Immature natural killer cell (primary cell): ENCODE measurements at regions not wholly inside any gene's neighbourhood (a gene's known extent, or its start where the extent isn't known, plus 50 kb on each side); places are given as distances from the start of the nearest gene placed in this dataset.
"Not testable (repeated sequence)": the region's sequence is repeated elsewhere in the genome, so short reads cannot be mapped to it uniquely, and the experiment has no call there.

ENCODE experiments used
- DNase-seq, 3 donors: peaks; one replicate each; pipeline ENCODE4 v3.0.0; 2022; ENCODE audit warnings: mixed read lengths in 1 of 3
- H3K27ac Mint-ChIP-seq, 6 donors: one replicate each; pipeline ENCODE4 v1.8.0; 2020; ENCODE audit warnings: mixed read lengths in 6 of 6, mild to moderate bottlenecking in 5 of 6, inconsistent platforms in 4 of 6, moderate library complexity in 3 of 6
- H3K27me3 Mint-ChIP-seq, 3 donors: one replicate each; pipeline ENCODE4 v1.8.0; 2020 to 2021; ENCODE audit warnings: low read depth in 3 of 3, mild to moderate bottlenecking in 3 of 3, mixed read lengths in 3 of 3, moderate library complexity in 3 of 3, inconsistent platforms in 1 of 3
- H3K36me3 Mint-ChIP-seq, 3 donors: one replicate each; pipeline ENCODE4 v1.8.0; 2020; ENCODE audit warnings: mixed read lengths in 3 of 3, inconsistent platforms in 2 of 3, mild to moderate bottlenecking in 2 of 3
- H3K4me1 Mint-ChIP-seq, 2 donors: one replicate each; pipeline ENCODE4 v1.8.0; 2020; ENCODE audit warnings: inconsistent platforms in 2 of 2, mild to moderate bottlenecking in 2 of 2, mixed read lengths in 2 of 2, moderate library complexity in 1 of 2
- H3K4me3 Mint-ChIP-seq, 5 donors: one replicate each; pipeline ENCODE4 v1.8.0; 2020; ENCODE audit warnings: mild to moderate bottlenecking in 5 of 5, mixed read lengths in 5 of 5, inconsistent platforms in 3 of 5, moderate library complexity in 3 of 5
- H3K9me3 Mint-ChIP-seq, 6 donors: one replicate each; pipeline ENCODE4 v1.8.0; 2020; ENCODE audit warnings: mild to moderate bottlenecking in 6 of 6, mixed read lengths in 6 of 6, inconsistent platforms in 4 of 6, moderate library complexity in 3 of 6

DNA sequence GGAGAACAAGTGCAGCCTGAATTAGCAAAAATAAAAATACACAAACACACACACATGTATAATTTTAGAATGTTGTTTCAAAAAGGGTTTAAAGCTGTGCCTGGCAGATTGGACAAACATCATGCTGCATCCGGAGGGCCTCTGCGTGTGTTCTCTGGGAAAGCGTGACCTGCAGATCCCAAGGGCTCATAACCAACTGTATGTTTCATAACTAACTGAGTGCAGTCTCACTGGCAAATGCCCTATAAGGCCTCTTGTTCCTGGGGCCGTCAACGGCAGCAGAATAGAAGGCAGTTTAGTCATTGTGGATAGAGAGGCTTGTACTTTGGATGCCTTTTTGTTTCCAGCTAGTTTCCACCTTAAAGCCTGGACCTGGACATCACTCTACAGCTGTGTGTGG, 243.8 kb upstream of the KIAA1217 start:
- H3K27ac Mint-ChIP-seq, result no peak overlapping the region
- H3K4me3 Mint-ChIP-seq, result no peak overlapping the region
- peaks cover 0 to 1% (median 0%) of the 10 kb centered on the region in 3 donors for H3K27me3 Mint-ChIP-seq
- no peak for DNase-seq
- peaks cover 0 to 10% (median 2%) of the 10 kb centered on the region in 6 donors for H3K9me3 Mint-ChIP-seq
- H3K36me3 Mint-ChIP-seq, result no peaks in the 10 kb centered on the region
- no peaks in the 10 kb centered on the region for H3K4me1 Mint-ChIP-seq

DNA sequence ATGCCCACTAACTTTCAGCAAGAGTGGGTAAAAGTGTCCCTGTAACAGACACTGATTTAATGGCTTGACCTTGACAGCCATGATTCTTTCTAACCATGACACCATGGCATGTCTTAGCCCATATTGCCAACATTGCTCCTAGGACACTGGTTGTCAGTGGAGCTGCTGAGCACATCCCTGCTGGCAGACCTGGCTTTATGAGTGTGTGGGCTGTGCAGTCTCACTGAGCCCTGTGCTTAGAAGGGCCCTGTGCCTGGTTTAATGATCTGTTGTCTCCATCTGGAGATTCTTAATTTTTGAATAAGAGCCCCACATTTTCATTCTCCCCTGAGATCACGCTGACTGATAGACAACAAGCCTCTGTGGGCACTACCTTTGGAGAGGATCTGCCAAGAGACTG, 243.1 kb upstream of the KIAA1217 start:
- H3K36me3 Mint-ChIP-seq, result no peaks in the 10 kb centered on the region
- no peak overlapping the region for H3K4me3 Mint-ChIP-seq
- peaks cover 0 to 15% (median 3%) of the 10 kb centered on the region in 6 donors for H3K9me3 Mint-ChIP-seq
- H3K4me1 Mint-ChIP-seq, result no peaks in the 10 kb centered on the region
- no peak for DNase-seq
- H3K27me3 Mint-ChIP-seq, result peaks cover 0 to 2% (median 1%) of the 10 kb centered on the region in 3 donors
- no peak overlapping the region for H3K27ac Mint-ChIP-seq

DNA sequence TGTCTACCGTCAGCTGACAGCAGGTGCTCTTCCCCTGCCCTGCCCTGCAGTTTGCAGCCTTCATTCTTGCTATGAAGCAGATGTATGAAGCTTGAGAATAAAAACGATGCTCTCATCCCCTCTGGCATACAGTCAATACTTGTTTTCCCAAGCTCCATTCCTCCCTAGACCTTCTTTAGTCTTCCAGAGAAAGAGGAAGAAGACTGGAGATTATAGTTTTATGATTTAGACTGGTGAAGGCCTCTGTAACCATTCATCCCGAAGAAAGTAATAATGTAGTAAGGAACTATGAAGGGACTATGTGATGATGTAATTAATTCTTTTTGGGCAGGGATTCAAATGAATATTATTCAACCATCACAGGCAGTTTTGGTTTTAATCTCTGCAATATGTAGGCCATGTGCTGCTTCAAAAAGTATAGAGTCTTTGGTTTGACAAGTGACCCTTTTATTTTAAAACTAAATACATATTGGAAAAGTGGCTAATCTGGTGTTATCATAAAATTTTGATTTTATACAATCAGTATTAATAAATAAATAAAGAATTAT, 242.4 kb upstream of the KIAA1217 start:
- H3K27me3 Mint-ChIP-seq, result peaks cover 0 to 2% (median 1%) of the 10 kb centered on the region in 3 donors
- no peak overlapping the region for H3K4me3 Mint-ChIP-seq
- H3K36me3 Mint-ChIP-seq, result no peaks in the 10 kb centered on the region
- H3K9me3 Mint-ChIP-seq, result peaks cover 0 to 17% (median 7%) of the 10 kb centered on the region in 6 donors
- H3K4me1 Mint-ChIP-seq, result no peaks in the 10 kb centered on the region
- H3K27ac Mint-ChIP-seq, result no peak overlapping the region
- DNase-seq, result no peak

DNA sequence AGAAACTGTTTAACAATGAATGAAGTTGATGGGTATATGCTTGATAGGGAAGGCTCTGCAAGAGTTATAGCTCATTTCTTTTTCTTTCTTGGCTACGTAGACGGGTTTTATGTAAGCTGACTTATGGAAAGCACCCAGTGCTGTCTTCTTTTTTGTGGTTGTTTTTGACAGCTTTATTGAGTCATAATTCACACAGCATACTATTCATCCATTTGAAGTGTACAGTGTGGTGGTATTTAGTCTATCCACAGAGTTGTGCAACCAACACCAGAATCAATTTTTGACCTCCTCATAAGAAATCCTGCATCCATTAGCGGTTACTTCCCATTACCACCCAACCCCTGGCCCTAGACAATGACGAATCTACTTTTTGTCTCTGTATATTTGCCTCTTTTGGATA, 240.6 kb upstream of the KIAA1217 start:
- Mint-ChIP-seq H3K4me1 (no peaks in the 10 kb centered on the region), H3K9me3 (peaks cover 0 to 17% (median 8%) of the 10 kb centered on the region in 6 donors), H3K27ac (no peak overlapping the region), H3K36me3 (no peaks in the 10 kb centered on the region), H3K27me3 (peaks cover 0 to 2% (median 1%) of the 10 kb centered on the region in 3 donors), H3K4me3 (no peak overlapping the region)
- DNase-seq, result no peak

DNA sequence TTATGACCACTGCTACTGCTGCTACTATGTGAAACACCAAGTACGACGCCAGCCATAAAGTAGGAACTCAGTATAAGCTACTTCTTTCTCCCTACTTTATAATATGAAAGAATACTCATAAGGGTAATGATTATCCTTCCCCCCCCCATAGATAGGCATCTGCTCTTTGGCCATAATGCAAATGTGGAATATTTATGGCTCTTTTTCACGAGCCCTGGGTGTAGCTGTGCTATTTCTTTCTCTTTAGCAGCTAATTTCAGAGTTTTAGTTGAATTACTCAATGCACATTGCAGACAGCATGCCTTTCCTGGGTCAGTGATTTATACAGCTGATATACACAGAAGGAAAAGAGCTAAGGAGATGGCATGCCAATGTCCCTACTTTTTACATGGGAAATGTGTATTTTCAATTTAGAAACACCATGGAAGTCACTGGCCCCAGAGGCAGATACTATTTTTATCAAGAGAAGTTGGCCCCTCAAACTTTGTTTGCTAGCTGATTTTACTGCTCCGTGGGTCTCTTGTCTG, 234.1 kb upstream of the KIAA1217 start:
- Mint-ChIP-seq H3K4me3 (no peak overlapping the region), H3K4me1 (no peaks in the 10 kb centered on the region), H3K36me3 (no peaks in the 10 kb centered on the region), H3K27me3 (peaks cover 0 to 2% (median 0%) of the 10 kb centered on the region in 3 donors), H3K27ac (no peak overlapping the region), H3K9me3 (peaks cover 0 to 13% (median 6%) of the 10 kb centered on the region in 6 donors)
- no peak for DNase-seq

DNA sequence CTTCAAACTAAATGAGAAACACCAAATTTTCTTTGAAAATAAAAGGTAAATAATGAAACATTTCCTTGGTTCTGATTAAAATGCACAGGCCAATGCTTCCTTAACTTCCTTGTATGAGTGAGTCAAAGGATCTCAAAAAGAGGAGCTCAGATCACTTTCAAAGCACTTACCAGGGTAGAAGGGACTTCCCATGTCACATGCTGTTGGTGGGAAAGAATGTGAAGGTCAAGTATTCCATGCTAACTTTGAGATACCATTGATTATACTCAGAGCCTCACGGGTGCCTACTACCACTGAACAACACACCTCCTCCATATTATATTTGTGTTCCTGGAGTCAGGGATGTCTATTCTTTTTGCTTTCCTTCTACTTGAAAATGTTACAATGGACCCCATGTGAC, 233.5 kb upstream of the KIAA1217 start:
- no peak overlapping the region for H3K4me3 Mint-ChIP-seq
- H3K36me3 Mint-ChIP-seq, result no peaks in the 10 kb centered on the region
- no peaks in the 10 kb centered on the region for H3K4me1 Mint-ChIP-seq

DNA sequence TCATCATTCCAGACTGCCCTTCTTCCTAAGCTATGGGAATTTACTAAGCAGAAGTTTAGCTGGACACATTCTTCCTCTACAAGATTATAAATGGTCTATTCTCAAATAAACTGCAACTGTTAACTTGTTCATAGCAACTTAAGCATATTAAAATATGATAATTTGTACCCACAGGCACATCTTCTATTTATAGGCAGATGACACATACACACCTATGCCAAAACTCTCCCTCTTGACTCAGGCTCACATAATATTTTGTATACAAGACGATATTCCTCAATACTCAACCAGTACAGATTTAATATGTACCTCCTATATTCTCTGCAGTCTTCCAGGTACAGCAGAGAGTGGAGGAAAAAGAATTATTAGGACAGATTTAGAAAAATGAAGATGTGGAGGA, 232.7 kb upstream of the KIAA1217 start:
- no peak for DNase-seq
- Mint-ChIP-seq H3K9me3 (peaks cover 1 to 14% (median 3%) of the 10 kb centered on the region in 6 donors), H3K4me1 (no peaks in the 10 kb centered on the region), H3K27me3 (peaks cover 0 to 2% (median 2%) of the 10 kb centered on the region in 3 donors), H3K27ac (no peak overlapping the region), H3K4me3 (no peak overlapping the region), H3K36me3 (no peaks in the 10 kb centered on the region)

More for the DNA sequence above, 233.5 kb upstream of the KIAA1217 start:
- H3K27ac Mint-ChIP-seq, result no peak overlapping the region
- peaks cover 0 to 4% (median 2%) of the 10 kb centered on the region in 3 donors for H3K27me3 Mint-ChIP-seq
- H3K9me3 Mint-ChIP-seq, result peaks cover 0 to 13% (median 4%) of the 10 kb centered on the region in 6 donors
- no peak for DNase-seq

DNA sequence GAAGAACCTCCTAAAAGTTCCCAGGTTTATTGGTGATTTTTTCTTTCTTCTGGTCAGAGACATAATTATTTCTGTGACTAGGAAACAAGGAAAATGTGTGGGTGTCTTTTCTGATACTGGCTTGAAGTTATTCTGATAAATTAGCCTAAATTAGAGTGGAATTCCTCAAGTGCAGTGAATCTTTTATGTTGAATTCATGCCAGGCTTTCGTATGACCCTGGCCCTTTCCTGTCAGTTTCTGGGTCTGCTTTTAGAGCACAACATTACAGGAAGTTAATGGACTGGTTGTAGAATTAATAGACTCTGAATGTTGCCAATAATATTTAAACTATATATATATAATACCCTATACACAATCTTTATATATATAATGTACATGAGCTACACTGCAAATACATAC, 230.6 kb upstream of the KIAA1217 start:
- no peak for DNase-seq
- Mint-ChIP-seq H3K36me3 (no peaks in the 10 kb centered on the region), H3K4me3 (no peak overlapping the region), H3K27ac (no peak overlapping the region), H3K9me3 (peaks cover 1 to 15% (median 4%) of the 10 kb centered on the region in 6 donors), H3K27me3 (peaks cover 0 to 2% (median 2%) of the 10 kb centered on the region in 3 donors), H3K4me1 (no peaks in the 10 kb centered on the region)

DNA sequence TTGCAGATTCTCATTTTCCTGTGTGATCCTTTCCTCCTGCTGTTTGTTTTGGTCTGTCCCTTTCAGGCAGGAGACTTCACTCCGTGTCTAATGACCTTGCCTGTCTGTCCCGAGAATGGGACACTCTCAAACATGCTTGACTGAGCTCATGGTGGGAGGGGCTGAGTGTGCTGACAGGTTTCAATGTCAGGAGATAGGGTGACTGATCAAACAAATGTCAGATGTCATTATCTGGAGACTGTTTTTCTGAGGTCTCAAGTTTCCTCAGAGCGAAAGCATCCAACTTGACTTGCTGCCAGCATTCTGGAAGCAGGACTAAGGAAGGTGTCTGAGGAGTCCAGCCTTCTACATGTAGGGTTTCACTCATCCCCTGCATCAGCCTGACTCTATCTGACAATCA, 228.8 kb upstream of the KIAA1217 start:
- no peak overlapping the region for H3K4me3 Mint-ChIP-seq
- H3K36me3 Mint-ChIP-seq, result no peaks in the 10 kb centered on the region
- H3K27me3 Mint-ChIP-seq, result peaks cover 0 to 2% (median 2%) of the 10 kb centered on the region in 3 donors
- no peak for DNase-seq
- H3K4me1 Mint-ChIP-seq, result no peaks in the 10 kb centered on the region
- H3K27ac Mint-ChIP-seq, result no peak overlapping the region
- peaks cover 2 to 21% (median 5%) of the 10 kb centered on the region in 6 donors for H3K9me3 Mint-ChIP-seq

DNA sequence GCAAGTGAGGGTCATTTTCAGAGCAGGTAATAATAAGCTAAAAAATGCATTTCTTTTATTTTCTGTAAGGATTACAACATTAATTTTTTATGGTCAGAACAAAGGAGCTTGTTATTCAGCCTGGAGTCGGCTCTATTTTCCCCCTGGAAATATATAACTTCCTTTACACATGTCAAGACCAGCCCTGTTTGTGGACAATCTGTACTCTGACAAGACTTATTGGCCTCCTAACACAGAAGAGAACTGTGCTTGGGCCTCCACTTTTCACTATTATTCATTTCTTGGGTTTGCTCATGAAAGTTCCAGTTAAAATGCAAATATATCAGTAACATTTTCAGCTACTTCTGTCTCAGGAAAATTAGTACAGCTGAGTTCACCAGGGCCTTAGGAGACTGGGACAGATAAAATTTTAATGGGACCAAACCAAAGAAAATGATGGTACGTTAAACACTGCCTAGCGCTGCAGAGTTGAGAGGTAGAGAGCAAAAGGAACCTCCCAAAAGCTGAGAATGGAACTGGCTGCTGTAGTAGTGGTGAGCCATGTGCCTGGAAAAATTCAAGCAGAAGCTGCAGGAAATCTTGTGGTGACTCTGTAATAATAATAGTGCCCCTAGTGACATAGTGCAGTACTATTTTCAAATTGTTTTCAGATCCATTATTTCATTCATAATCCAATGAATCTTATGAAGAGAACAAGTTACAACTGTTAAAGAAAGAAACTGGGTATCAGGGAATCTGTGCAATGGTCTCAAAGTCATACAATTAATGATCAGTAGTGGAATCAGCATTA, 227.2 kb upstream of the KIAA1217 start:
- H3K9me3 Mint-ChIP-seq, result peaks cover 3 to 21% (median 6%) of the 10 kb centered on the region in 6 donors
- no peak for DNase-seq
- H3K27me3 Mint-ChIP-seq, result peaks cover 0 to 2% (median 2%) of the 10 kb centered on the region in 3 donors
- H3K4me3 Mint-ChIP-seq, result no peak overlapping the region
- no peaks in the 10 kb centered on the region for H3K36me3 Mint-ChIP-seq
- H3K4me1 Mint-ChIP-seq, result no peaks in the 10 kb centered on the region
- H3K27ac Mint-ChIP-seq, result no peak overlapping the region

DNA sequence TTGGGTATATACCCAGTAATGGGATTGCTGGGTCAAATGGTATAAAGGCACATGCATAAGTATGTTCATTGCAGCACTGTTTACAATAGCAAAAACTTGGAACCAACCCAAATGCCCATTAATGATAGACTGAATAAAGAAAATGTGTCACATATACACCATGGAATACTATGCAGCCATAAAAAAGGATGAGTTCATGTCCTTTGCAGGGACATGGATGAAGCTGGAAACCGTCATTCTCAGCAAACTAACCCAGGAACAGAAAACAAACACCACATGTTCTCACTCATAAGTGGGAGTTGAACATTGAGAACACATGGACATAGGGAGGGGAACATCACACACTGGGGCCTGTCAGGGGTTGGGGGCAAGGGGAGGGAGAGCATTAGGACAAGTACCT, 224.5 kb upstream of the KIAA1217 start:
- H3K36me3 Mint-ChIP-seq, H3K4me3 Mint-ChIP-seq, H3K4me1 Mint-ChIP-seq, H3K27ac Mint-ChIP-seq, H3K27me3 Mint-ChIP-seq, DNase-seq: not testable (repeated sequence)
- H3K9me3 Mint-ChIP-seq, result peaks cover 3 to 21% (median 6%) of the 10 kb centered on the region in 6 donors

DNA sequence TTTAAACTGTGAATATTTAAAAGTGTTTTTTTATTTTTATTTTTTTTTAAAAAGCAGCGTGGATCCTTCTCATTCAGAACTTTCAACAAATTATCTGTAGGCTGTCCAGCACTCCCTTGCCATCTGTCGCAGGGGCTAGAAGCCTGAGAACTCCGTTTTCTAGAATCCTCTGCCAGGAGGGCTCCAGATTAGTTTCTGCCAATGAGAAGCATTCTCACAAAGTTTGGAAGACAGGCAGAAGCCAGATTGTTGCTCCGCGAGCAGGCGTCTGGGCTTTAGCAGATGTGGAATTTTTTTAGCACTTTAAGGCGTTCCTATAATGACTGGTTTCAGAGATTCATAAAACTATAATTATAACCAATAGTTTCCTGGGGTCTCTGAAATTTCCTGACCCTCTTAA, 220.9 kb upstream of the KIAA1217 start:
- H3K27me3 Mint-ChIP-seq, result peaks cover 0 to under 1% (median 0%) of the 10 kb centered on the region in 3 donors
- no peaks in the 10 kb centered on the region for H3K4me1 Mint-ChIP-seq
- no peak overlapping the region for H3K4me3 Mint-ChIP-seq
- H3K36me3 Mint-ChIP-seq, result no peaks in the 10 kb centered on the region
- H3K9me3 Mint-ChIP-seq, result peaks cover 0 to 14% (median 5%) of the 10 kb centered on the region in 6 donors
- no peak for DNase-seq
- H3K27ac Mint-ChIP-seq, result no peak overlapping the region

DNA sequence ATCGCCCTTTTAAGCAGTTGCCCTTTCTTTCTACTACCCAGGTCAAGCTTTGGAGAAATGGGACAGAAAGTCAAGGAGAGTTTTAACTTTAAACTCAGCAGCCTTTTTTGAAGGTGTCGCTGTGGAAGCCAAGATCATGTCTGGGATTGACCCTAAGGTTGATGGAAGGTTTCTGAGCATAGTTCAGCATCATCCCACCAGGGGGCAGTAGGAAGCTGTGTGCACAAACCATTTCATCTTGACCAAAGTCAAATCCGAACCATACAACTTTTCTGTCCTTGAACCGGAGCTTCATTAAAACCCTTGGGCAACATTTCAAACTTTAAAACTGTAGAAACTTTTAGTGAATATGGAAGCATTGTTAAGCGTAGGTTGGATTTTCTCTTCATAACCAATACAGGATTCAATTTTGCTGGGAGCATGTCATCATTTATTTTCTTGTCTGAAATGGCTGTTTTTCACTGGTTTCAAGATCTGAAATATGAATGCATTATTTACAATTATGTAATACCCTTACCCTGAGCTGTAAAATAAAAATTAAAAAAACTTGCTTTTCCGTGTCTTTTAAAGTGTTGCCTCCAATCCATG, 214.4 kb upstream of the KIAA1217 start:
- Mint-ChIP-seq H3K4me3 (no peak overlapping the region), H3K36me3 (no peaks in the 10 kb centered on the region), H3K27ac (no peak overlapping the region), H3K4me1 (no peaks in the 10 kb centered on the region), H3K27me3 (peaks cover 0 to 2% (median 0%) of the 10 kb centered on the region in 3 donors), H3K9me3 (peaks cover 0 to 5% (median 0%) of the 10 kb centered on the region in 6 donors)
- DNase-seq, result no peak

DNA sequence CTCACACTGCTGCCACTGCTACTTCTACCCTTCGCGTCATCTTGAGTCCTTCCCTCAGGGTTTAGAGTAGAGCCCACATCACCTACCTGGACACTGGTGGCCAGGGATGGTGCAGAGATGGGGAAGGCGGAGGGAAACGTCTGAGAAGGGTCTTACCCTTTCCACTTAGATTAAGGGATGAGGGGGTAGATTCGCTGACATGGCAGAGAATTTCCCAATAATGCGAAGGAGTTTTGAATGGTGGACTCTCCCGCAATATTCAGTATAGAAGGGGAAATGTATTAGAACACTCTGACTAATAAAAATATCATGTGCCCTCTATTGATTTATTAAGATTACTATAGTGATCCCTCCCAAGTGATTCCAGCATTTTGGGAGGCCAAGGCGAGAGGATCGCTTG, 209.5 kb upstream of the KIAA1217 start:
- H3K4me1 Mint-ChIP-seq, result no peaks in the 10 kb centered on the region
- H3K9me3 Mint-ChIP-seq, result peaks cover 0 to 7% (median 0%) of the 10 kb centered on the region in 6 donors
- H3K27me3 Mint-ChIP-seq, result no peaks in the 10 kb centered on the region
- no peak for DNase-seq
- no peaks in the 10 kb centered on the region for H3K36me3 Mint-ChIP-seq
- H3K27ac Mint-ChIP-seq, result no peak overlapping the region
- no peak overlapping the region for H3K4me3 Mint-ChIP-seq
